HepG2 (cell line): ENCODE measurements at regions not wholly inside any gene's neighbourhood (a gene's known extent, or its start where the extent isn't known, plus 50 kb on each side); places are given as distances from the start of the nearest gene placed in this dataset.

Source experiments
- ATAC-seq: fragments of 200-7000 bp; cut with Tn5 transposase; 3 replicates; pipeline ENCODE4 v1.9.1; 2020; ENCODE audit warnings: mild to moderate bottlenecking, moderate library complexity
- BruUV-seq: library from RNA; stranded (reverse); fragments of 400-500 nt; replicated peaks from 2 replicates; lab custom pipeline; 2021; lab: Mats Ljungman, UMichigan
- CTCF ChIA-PET: fragments of 300-600 bp; formaldehyde crosslinking; extraction: SDS; loops from one replicate; lab custom pipeline; 2021; ENCODE audit warnings: low total read pairs, inconsistent platforms, low intra/inter-chr PET ratio; lab: Yijun Ruan, JAX
- POLR2A ChIA-PET: fragments of 350-600 bp; sonication (Branson Sonifier 250); formaldehyde crosslinking; loops from one replicate; lab custom pipeline; 2020; ENCODE audit warnings: antibody characterized with exemption, inconsistent platforms; lab: Yijun Ruan, JAX
- DNase-seq: peaks from one replicate; pipeline ENCODE4 v3.0.0-alpha.2; 2015; ENCODE audit warnings: low spot score
- FAIRE-seq: peaks from 3 replicates; lab custom pipeline; 2011; peaks lifted over from hg19 to GRCh38; lab: Jason Lieb, UNC
- H2AFZ ChIP-seq: one replicate; pipeline ENCODE4 v1.6.1; 2011; ENCODE audit warnings: low read length, inconsistent platforms
- H3K27ac ChIP-seq: fragments of 300-600 bp; 3 replicates; pipeline ENCODE4 v1.8.0; 2011; ENCODE audit warnings: mixed run types, mild to moderate bottlenecking, mixed read lengths, low read length, inconsistent platforms; ENCODE audit not compliant: insufficient read depth; ENCODE audit errors: extremely low read length
- H3K27me3 ChIP-seq, 2 experiments: fragments of 200-600 bp in 1 of 2; 2 replicates in 1 of 2; 3 replicates in 1 of 2; pipeline versions ENCODE4 v1.6.0 to v1.8.0; 2011; ENCODE audit warnings: low read length in 2 of 2, mild to moderate bottlenecking in 2 of 2, moderate library complexity in 2 of 2, inconsistent platforms in 1 of 2; ENCODE audit not compliant: insufficient read depth in 2 of 2, control insufficient read depth in 1 of 2
- H3K36me3 ChIP-seq, 2 experiments: fragments of 200-600 bp in 1 of 2; replicated peaks in 1 of 2; 2 replicates in 1 of 2; 3 replicates in 1 of 2; pipeline versions ENCODE4 v1.5.1 to v1.8.0; 2011; ENCODE audit warnings: low read length in 2 of 2, inconsistent platforms in 1 of 2; ENCODE audit not compliant: insufficient read depth in 2 of 2, control insufficient read depth in 1 of 2
- H3K4me1 ChIP-seq: 2 replicates; pipeline ENCODE4 v1.5.1; 2012; ENCODE audit warnings: low read length, inconsistent platforms; ENCODE audit not compliant: insufficient read depth
- H3K4me2 ChIP-seq: 2 replicates; pipeline ENCODE4 v1.6.0; 2011; ENCODE audit warnings: low read depth, low read length, inconsistent platforms
- H3K4me3 ChIP-seq, 3 experiments: fragments of 200-600 bp in 1 of 3; sonication (generic), shearing (Covaris generic) in 1 of 3; replicated peaks in 1 of 3; 2 replicates each; pipeline ENCODE4 v1.5.1; 2011 to 2016; ENCODE audit warnings: low read length in 3 of 3, inconsistent platforms in 2 of 3, low read depth in 2 of 3, mild to moderate bottlenecking in 2 of 3, control low read depth in 1 of 3, mixed read lengths in 1 of 3; ENCODE audit not compliant: insufficient read depth in 1 of 3
- H3K79me2 ChIP-seq: one replicate; pipeline ENCODE4 v1.6.1; 2011; ENCODE audit warnings: low read length, inconsistent platforms; ENCODE audit not compliant: insufficient read depth
- H3K9ac ChIP-seq: 2 replicates; pipeline ENCODE4 v1.6.0; 2011; ENCODE audit warnings: mild to moderate bottlenecking, low read depth, low read length, inconsistent platforms; ENCODE audit not compliant: insufficient read depth
- H3K9me3 ChIP-seq: 2 replicates; pipeline ENCODE4 v1.5.1; 2012; ENCODE audit warnings: mild to moderate bottlenecking, low read length
- H4K20me1 ChIP-seq: 2 replicates; pipeline ENCODE4 v1.6.0; 2011; ENCODE audit warnings: inconsistent platforms, mild to moderate bottlenecking, low read length, moderate library complexity; ENCODE audit not compliant: insufficient read depth
- ATRX ChIP-seq: sonication (generic); formaldehyde crosslinking; IDR thresholded peaks from 2 replicates; pipeline ENCODE4 v1.4.0; 2020; ENCODE audit warnings: missing genetic modification reagents, borderline replicate concordance
- ELF1 ChIP-seq: sonication (generic); formaldehyde crosslinking; IDR thresholded peaks from 2 replicates; pipeline ENCODE4 v1.4.0; 2020; ENCODE audit warnings: missing genetic modification reagents
- MTF1 ChIP-seq: sonication (generic); formaldehyde crosslinking; IDR thresholded peaks from 2 replicates; pipeline ENCODE4 v1.5.0; 2020; ENCODE audit warnings: missing genetic modification reagents
- NAIF1 ChIP-seq: sonication (generic); formaldehyde crosslinking; IDR thresholded peaks from 2 replicates; pipeline ENCODE4 v1.5.0; 2020; ENCODE audit warnings: mild to moderate bottlenecking, missing genetic modification reagents, borderline replicate concordance
- PCBP1 ChIP-seq: fragments of 200-400 bp; formaldehyde crosslinking; IDR thresholded peaks from 2 replicates; pipeline ENCODE4 v1.6.1; 2017; ENCODE audit warnings: mild to moderate bottlenecking, low read depth, low read length, borderline replicate concordance
- RFX1 ChIP-seq: fragments of 450-650 bp; IDR thresholded peaks from 2 replicates; pipeline ENCODE4 v1.6.1; 2017
- SOX5 ChIP-seq: IDR thresholded peaks from 2 replicates; pipeline ENCODE4 v1.6.1; 2016; ENCODE audit warnings: borderline replicate concordance
- SP140L ChIP-seq: sonication (generic); formaldehyde crosslinking; IDR thresholded peaks from 2 replicates; pipeline ENCODE4 v1.4.0; 2020; ENCODE audit warnings: missing genetic modification reagents, borderline replicate concordance
- ZNF44 ChIP-seq: sonication (generic); formaldehyde crosslinking; IDR thresholded peaks from 2 replicates; pipeline ENCODE4 v1.5.1; 2020; ENCODE audit warnings: mild to moderate bottlenecking, missing genetic modification reagents
- ZNF451 ChIP-seq: sonication (generic); formaldehyde crosslinking; IDR thresholded peaks from 2 replicates; pipeline ENCODE4 v1.5.0; 2020; ENCODE audit warnings: mild to moderate bottlenecking, missing genetic modification reagents
- ZNF879 ChIP-seq: sonication (generic); formaldehyde crosslinking; IDR thresholded peaks from 2 replicates; pipeline ENCODE4 v1.8.1; 2023; ENCODE audit warnings: missing genetic modification reagents
- WGBS: methylation state at CpG from one replicate; pipeline ENCODE4 v1.1.6; 2017; ENCODE audit warnings: low lambda C conversion rate; 5-methylcytosine and 5-hydroxymethylcytosine counted together
- in situ Hi-C: cut with HindIII; loops from 2 replicates; pipeline ENCODE4 v1.10.0; 2017; ENCODE audit warnings: low pct_unique_long_range_greater_than_20kb; ENCODE audit not compliant: extremely low pct_ligation_motif_present
- intact Hi-C: fragments of 100-400 bp; cut with micrococcal nuclease; formaldehyde crosslinking; loops from one replicate; pipeline ENCODE4 v1.10.0; 2022; ENCODE audit not compliant: unreplicated experiment
- TF ChIP-seq, protein P1 (sequence below): sonication (generic); formaldehyde crosslinking; IDR thresholded peaks from 2 replicates; pipeline ENCODE4 v1.8.1; 2023; ENCODE audit warnings: missing genetic modification reagents, mild to moderate bottlenecking, borderline replicate concordance
- TF ChIP-seq, protein P2 (sequence below): sonication (generic); formaldehyde crosslinking; IDR thresholded peaks from 2 replicates; pipeline ENCODE4 v1.4.0; 2020; ENCODE audit warnings: mild to moderate bottlenecking, missing genetic modification reagents
- TF ChIP-seq, protein P3 (sequence below): IDR thresholded peaks from 2 replicates; pipeline ENCODE4 v1.4.0; 2020; ENCODE audit warnings: mild to moderate bottlenecking, missing genetic modification reagents
- TF ChIP-seq, protein P4 (sequence below): sonication (generic); formaldehyde crosslinking; IDR thresholded peaks from 2 replicates; pipeline ENCODE4 v1.5.0; 2020; ENCODE audit warnings: missing genetic modification reagents, mild to moderate bottlenecking, borderline replicate concordance

DNA sequence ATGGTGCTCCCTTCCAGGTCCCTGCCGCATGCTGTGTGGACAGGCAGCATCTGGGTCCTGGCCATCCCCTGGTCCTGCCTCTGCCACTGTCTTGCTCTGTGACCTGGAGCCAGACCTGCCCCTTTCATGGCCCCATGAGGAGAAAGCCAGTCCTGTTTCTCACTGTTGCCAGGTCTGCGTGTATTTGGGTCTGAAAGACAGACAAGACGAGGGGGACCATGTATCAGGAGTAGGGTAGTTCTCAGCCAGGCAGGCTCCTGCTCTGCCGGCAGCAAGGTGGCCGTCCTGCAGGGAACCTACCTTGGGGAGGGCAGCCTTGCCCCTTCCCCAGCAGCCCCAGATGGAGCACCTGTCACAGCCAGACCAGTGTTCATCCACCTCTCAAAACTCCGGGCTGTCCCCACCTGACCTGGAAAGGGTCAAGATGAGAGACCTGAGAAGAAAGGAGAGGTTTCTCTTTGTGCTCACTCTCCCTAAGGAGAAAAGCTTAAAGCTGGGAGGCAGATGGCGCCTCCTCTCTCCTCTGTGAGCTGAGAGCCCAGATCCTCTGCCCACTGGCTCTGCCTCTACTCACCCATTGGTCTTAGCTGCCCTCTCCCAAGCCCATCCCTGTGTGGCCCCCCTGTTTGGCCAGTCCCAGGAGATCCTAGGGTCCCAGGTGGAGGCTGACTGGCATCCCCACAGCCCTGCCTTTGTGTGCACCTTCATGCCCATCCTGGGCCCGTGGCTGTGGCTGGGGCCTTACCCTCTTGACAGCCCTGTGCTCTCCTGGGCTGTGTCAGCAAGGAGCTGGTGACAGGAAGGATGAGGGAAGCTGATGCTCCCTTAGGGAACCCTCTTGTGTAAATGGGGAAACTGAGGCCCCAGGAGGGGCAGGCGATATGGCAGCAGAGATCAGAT is 116.1 kb upstream of the PCBD1 start:
- ChIA-PET POLR2A (no interaction called here), CTCF (no interaction called here)
- TF ChIP-seq ZNF451 (no peak), ELF1 (CRISPR knock-in tag) (no peak), SP140L (CRISPR knock-in tag) (no peak), MTF1 (CRISPR knock-in tag) (no peak), RFX1 (no peak), ZNF44 (CRISPR knock-in tag) (no peak), NAIF1 (CRISPR knock-in tag) (no peak), PCBP1 (no peak), ZNF879 (CRISPR knock-in tag) (no peak), ATRX (CRISPR knock-in tag) (no peak), SOX5 (no peak)
- TF ChIP-seq, protein P1, sequence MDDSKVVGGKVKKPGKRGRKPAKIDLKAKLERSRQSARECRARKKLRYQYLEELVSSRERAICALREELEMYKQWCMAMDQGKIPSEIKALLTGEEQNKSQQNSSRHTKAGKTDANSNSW (CRISPR knock-in tag) = no peak
- TF ChIP-seq, protein P2, sequence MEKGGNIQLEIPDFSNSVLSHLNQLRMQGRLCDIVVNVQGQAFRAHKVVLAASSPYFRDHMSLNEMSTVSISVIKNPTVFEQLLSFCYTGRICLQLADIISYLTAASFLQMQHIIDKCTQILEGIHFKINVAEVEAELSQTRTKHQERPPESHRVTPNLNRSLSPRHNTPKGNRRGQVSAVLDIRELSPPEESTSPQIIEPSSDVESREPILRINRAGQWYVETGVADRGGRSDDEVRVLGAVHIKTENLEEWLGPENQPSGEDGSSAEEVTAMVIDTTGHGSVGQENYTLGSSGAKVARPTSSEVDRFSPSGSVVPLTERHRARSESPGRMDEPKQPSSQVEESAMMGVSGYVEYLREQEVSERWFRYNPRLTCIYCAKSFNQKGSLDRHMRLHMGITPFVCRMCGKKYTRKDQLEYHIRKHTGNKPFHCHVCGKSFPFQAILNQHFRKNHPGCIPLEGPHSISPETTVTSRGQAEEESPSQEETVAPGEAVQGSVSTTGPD = no peak
- TF ChIP-seq, protein P3, sequence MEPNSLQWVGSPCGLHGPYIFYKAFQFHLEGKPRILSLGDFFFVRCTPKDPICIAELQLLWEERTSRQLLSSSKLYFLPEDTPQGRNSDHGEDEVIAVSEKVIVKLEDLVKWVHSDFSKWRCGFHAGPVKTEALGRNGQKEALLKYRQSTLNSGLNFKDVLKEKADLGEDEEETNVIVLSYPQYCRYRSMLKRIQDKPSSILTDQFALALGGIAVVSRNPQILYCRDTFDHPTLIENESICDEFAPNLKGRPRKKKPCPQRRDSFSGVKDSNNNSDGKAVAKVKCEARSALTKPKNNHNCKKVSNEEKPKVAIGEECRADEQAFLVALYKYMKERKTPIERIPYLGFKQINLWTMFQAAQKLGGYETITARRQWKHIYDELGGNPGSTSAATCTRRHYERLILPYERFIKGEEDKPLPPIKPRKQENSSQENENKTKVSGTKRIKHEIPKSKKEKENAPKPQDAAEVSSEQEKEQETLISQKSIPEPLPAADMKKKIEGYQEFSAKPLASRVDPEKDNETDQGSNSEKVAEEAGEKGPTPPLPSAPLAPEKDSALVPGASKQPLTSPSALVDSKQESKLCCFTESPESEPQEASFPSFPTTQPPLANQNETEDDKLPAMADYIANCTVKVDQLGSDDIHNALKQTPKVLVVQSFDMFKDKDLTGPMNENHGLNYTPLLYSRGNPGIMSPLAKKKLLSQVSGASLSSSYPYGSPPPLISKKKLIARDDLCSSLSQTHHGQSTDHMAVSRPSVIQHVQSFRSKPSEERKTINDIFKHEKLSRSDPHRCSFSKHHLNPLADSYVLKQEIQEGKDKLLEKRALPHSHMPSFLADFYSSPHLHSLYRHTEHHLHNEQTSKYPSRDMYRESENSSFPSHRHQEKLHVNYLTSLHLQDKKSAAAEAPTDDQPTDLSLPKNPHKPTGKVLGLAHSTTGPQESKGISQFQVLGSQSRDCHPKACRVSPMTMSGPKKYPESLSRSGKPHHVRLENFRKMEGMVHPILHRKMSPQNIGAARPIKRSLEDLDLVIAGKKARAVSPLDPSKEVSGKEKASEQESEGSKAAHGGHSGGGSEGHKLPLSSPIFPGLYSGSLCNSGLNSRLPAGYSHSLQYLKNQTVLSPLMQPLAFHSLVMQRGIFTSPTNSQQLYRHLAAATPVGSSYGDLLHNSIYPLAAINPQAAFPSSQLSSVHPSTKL (CRISPR knock-in tag) = no peak
- TF ChIP-seq, protein P4, sequence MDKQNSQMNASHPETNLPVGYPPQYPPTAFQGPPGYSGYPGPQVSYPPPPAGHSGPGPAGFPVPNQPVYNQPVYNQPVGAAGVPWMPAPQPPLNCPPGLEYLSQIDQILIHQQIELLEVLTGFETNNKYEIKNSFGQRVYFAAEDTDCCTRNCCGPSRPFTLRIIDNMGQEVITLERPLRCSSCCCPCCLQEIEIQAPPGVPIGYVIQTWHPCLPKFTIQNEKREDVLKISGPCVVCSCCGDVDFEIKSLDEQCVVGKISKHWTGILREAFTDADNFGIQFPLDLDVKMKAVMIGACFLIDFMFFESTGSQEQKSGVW = no peak
- H3K27ac ChIP-seq = no peak overlapping the region
- FAIRE-seq (no peak), DNase-seq (no peak), ATAC-seq (no peak; the same call in 1 of the 3 replicates)
- intact Hi-C loops = no loop called here
- no TSS peak for BruUV-seq
- 17% methylated on average over 5 of the region's 9 CpGs for WGBS
- H2AFZ ChIP-seq = no peak overlapping the region
- in situ Hi-C loops = no loop called here
- H3K27me3 ChIP-seq = peaks cover 1 to 25% of the 10 kb centered on the region in 2 experiments; a peak in 3 of 5 replicates
- H4K20me1 ChIP-seq = no peaks in the 10 kb centered on the region
- H3K79me2 ChIP-seq = no peaks in the 10 kb centered on the region
- H3K36me3 ChIP-seq = no peaks in the 10 kb centered on the region
- H3K4me3 ChIP-seq = no peak overlapping the region
- no peaks in the 10 kb centered on the region for H3K9me3 ChIP-seq
- H3K4me1 ChIP-seq = no peaks in the 10 kb centered on the region
- H3K9ac ChIP-seq = no peak overlapping the region
- no peak overlapping the region for H3K4me2 ChIP-seq
